Muscle layer of duodenum (tissue), 2 donors: ENCODE measurements at regions not wholly inside any gene's neighbourhood (a gene's known extent, or its start where the extent isn't known, plus 50 kb on each side); places are given as distances from the start of the nearest gene placed in this dataset.

Source experiments
- H3K27ac ChIP-seq: one replicate; pipeline ENCODE4 v1.7.0; 2013; ENCODE audit warnings: mild to moderate bottlenecking, low read length
- H3K27me3 ChIP-seq: one replicate; pipeline ENCODE4 v1.7.0; 2013; ENCODE audit warnings: low read depth, mild to moderate bottlenecking, control low read depth, low read length
- H3K36me3 ChIP-seq, 2 donors: one replicate each; pipeline ENCODE4 v1.7.0; 2013; ENCODE audit warnings: low read length in 2 of 2, control low read depth in 1 of 2, mild to moderate bottlenecking in 1 of 2; ENCODE audit not compliant: insufficient read depth in 2 of 2, control insufficient read depth in 1 of 2
- H3K4me1 ChIP-seq, 2 donors: one replicate each; pipeline ENCODE4 v1.7.0; 2013; ENCODE audit warnings: low read length in 2 of 2, mild to moderate bottlenecking in 2 of 2, control low read depth in 1 of 2, moderate library complexity in 1 of 2; ENCODE audit not compliant: insufficient read depth in 2 of 2, control insufficient read depth in 1 of 2
- H3K4me3 ChIP-seq, 2 donors: one replicate each; pipeline ENCODE4 v1.7.0; 2013; ENCODE audit warnings: low read length in 2 of 2, low read depth in 1 of 2, mild to moderate bottlenecking in 1 of 2
- H3K9me3 ChIP-seq, 2 donors: one replicate each; pipeline ENCODE4 v1.7.0; 2013; ENCODE audit warnings: low read length in 2 of 2, control low read depth in 1 of 2, mild to moderate bottlenecking in 1 of 2; ENCODE audit not compliant: control insufficient read depth in 1 of 2
- donor health status: healthy.

GRCh38 chrX:36683507-36683906 is 324.7 kb upstream of the FAM47C start:
- no peaks in the 10 kb centered on the region for H3K9me3 ChIP-seq
- no peak overlapping the region for H3K27ac ChIP-seq
- H3K27me3 ChIP-seq: no peaks in the 10 kb centered on the region
- no peak overlapping the region for H3K4me3 ChIP-seq
- H3K36me3 ChIP-seq: no peaks in the 10 kb centered on the region
- no peaks in the 10 kb centered on the region for H3K4me1 ChIP-seq

GRCh38 chrX:36684053-36684452 is 324.1 kb upstream of the FAM47C start:
- H3K4me1 ChIP-seq: no peaks in the 10 kb centered on the region
- no peaks in the 10 kb centered on the region for H3K27me3 ChIP-seq

GRCh38 chrX:36721990-36722389 is 286.2 kb upstream of the FAM47C start:
- Histone ChIP-seq H3K36me3 (no peaks in the 10 kb centered on the region), H3K4me1 (no peaks in the 10 kb centered on the region), H3K27ac (no peak overlapping the region), H3K9me3 (no peaks in the 10 kb centered on the region), H3K27me3 (no peaks in the 10 kb centered on the region), H3K4me3 (no peak overlapping the region)

More at GRCh38 chrX:36684053-36684452, 324.1 kb upstream of the FAM47C start:
- no peak overlapping the region for H3K27ac ChIP-seq
- H3K36me3 ChIP-seq: no peaks in the 10 kb centered on the region
- H3K4me3 ChIP-seq: no peak overlapping the region
- H3K9me3 ChIP-seq: no peaks in the 10 kb centered on the region

- H3K36me3 ChIP-seq: no peaks in the 10 kb centered on the region
- no peak overlapping the region for H3K4me3 ChIP-seq
- H3K27ac ChIP-seq: no peak overlapping the region
- H3K9me3 ChIP-seq: no peaks in the 10 kb centered on the region
- no peaks in the 10 kb centered on the region for H3K27me3 ChIP-seq
- H3K4me1 ChIP-seq: no peaks in the 10 kb centered on the region
Observed at GRCh38 chrX:36753602-36754001, 254.6 kb upstream of the FAM47C start.

- Histone ChIP-seq H3K27me3 (no peaks in the 10 kb centered on the region), H3K4me1 (no peaks in the 10 kb centered on the region), H3K4me3 (no peak overlapping the region), H3K27ac (no peak overlapping the region), H3K9me3 (no peaks in the 10 kb centered on the region), H3K36me3 (no peaks in the 10 kb centered on the region)
Observed at GRCh38 chrX:36787752-36788151, 220.4 kb upstream of the FAM47C start.

GRCh38 chrX:36803151-36803550 is 205.0 kb upstream of the FAM47C start:
- Histone ChIP-seq H3K36me3 (no peaks in the 10 kb centered on the region), H3K4me3 (no peak overlapping the region), H3K9me3 (no peaks in the 10 kb centered on the region), H3K27me3 (no peaks in the 10 kb centered on the region), H3K27ac (no peak overlapping the region), H3K4me1 (no peaks in the 10 kb centered on the region)

GRCh38 chrX:36804066-36804465 is 204.1 kb upstream of the FAM47C start:
- Histone ChIP-seq H3K4me3 (no peak overlapping the region), H3K4me1 (no peaks in the 10 kb centered on the region), H3K9me3 (no peaks in the 10 kb centered on the region), H3K27ac (no peak overlapping the region), H3K36me3 (no peaks in the 10 kb centered on the region), H3K27me3 (no peaks in the 10 kb centered on the region)

GRCh38 chrX:36844857-36845256 is 163.3 kb upstream of the FAM47C start:
- Histone ChIP-seq H3K36me3 (no peaks in the 10 kb centered on the region), H3K9me3 (no peaks in the 10 kb centered on the region), H3K27ac (no peak overlapping the region), H3K27me3 (no peaks in the 10 kb centered on the region), H3K4me1 (no peaks in the 10 kb centered on the region), H3K4me3 (no peak overlapping the region)

- no peaks in the 10 kb centered on the region for H3K4me1 ChIP-seq
- no peaks in the 10 kb centered on the region for H3K36me3 ChIP-seq
- no peaks in the 10 kb centered on the region for H3K9me3 ChIP-seq
- no peak overlapping the region for H3K4me3 ChIP-seq
- no peaks in the 10 kb centered on the region for H3K27me3 ChIP-seq
- no peak overlapping the region for H3K27ac ChIP-seq
Observed at GRCh38 chrX:36847496-36847895, 160.7 kb upstream of the FAM47C start.

- Histone ChIP-seq H3K36me3 (no peaks in the 10 kb centered on the region), H3K4me3 (no peak overlapping the region)
Observed at GRCh38 chrX:36849407-36849806, 158.8 kb upstream of the FAM47C start.

GRCh38 chrX:36856849-36857248 is 151.3 kb upstream of the FAM47C start:
- Histone ChIP-seq H3K4me3 (no peak overlapping the region), H3K27ac (no peak overlapping the region), H3K36me3 (no peaks in the 10 kb centered on the region), H3K9me3 (no peaks in the 10 kb centered on the region), H3K4me1 (no peaks in the 10 kb centered on the region), H3K27me3 (no peaks in the 10 kb centered on the region)

More at GRCh38 chrX:36849407-36849806, 158.8 kb upstream of the FAM47C start:
- Histone ChIP-seq H3K27me3 (no peaks in the 10 kb centered on the region), H3K27ac (no peak overlapping the region), H3K4me1 (no peaks in the 10 kb centered on the region), H3K9me3 (no peaks in the 10 kb centered on the region)

- no peaks in the 10 kb centered on the region for H3K36me3 ChIP-seq
- no peaks in the 10 kb centered on the region for H3K27me3 ChIP-seq
- H3K27ac ChIP-seq: no peak overlapping the region
- H3K4me1 ChIP-seq: no peaks in the 10 kb centered on the region
- H3K9me3 ChIP-seq: no peaks in the 10 kb centered on the region
- no peak overlapping the region for H3K4me3 ChIP-seq
Observed at GRCh38 chrX:36859231-36859630, 148.9 kb upstream of the FAM47C start.
